IMR-90 (cell line): ENCODE measurements at regions not wholly inside any gene's neighbourhood (a gene's known extent, or its start where the extent isn't known, plus 50 kb on each side); places are given as distances from the start of the nearest gene placed in this dataset.

Source experiments
- ATAC-seq: fragments of 200-7000 bp; cut with Tn5 transposase; 2 replicates; pipeline ENCODE4 v1.9.1; 2020; ENCODE audit warnings: low read depth, mild to moderate bottlenecking, moderate library complexity
- BruUV-seq: library from RNA; stranded (reverse); fragments of 400-500 nt; replicated peaks from 2 replicates; lab custom pipeline; 2021; lab: Mats Ljungman, UMichigan
- CTCF ChIA-PET: fragments of 300-600 bp; formaldehyde crosslinking; extraction: SDS; loops from one replicate; lab custom pipeline; 2021; ENCODE audit warnings: antibody characterized with exemption; lab: Yijun Ruan, JAX
- POLR2A ChIA-PET: fragments of 300-600 bp; sonication (Branson Sonifier 250); formaldehyde crosslinking; loops from one replicate; lab custom pipeline; 2022; ENCODE audit warnings: antibody characterized with exemption; ENCODE audit not compliant: unreplicated experiment; lab: Charles Lee
- DNase-seq: peaks from one replicate; pipeline ENCODE4 v3.0.0; 2013
- H2AFZ ChIP-seq: replicated peaks from 2 replicates; pipeline ENCODE3; 2013; ENCODE audit warnings: low read length, mild to moderate bottlenecking; ENCODE audit not compliant: poor library complexity
- H2AK5ac ChIP-seq: 2 replicates; pipeline ENCODE4 v1.6.1; 2013; ENCODE audit warnings: low read depth, low read length, inconsistent platforms
- H2AK9ac ChIP-seq: replicated peaks from 2 replicates; pipeline ENCODE3; 2013; ENCODE audit warnings: mild to moderate bottlenecking, low read depth, low read length, moderate library complexity; ENCODE audit not compliant: poor library complexity
- H2BK120ac ChIP-seq: 2 replicates; pipeline ENCODE4 v1.6.1; 2013; ENCODE audit warnings: low read depth, low read length, inconsistent platforms
- H2BK15ac ChIP-seq: 3 replicates; pipeline ENCODE4 v1.6.1; 2013; ENCODE audit warnings: low read depth, low read length, inconsistent platforms
- H2BK20ac ChIP-seq: 2 replicates; pipeline ENCODE4 v1.6.1; 2013; ENCODE audit warnings: low read depth, mild to moderate bottlenecking, inconsistent platforms, low read length, moderate library complexity
- H2BK5ac ChIP-seq: 2 replicates; pipeline ENCODE4 v1.6.1; 2013; ENCODE audit warnings: mild to moderate bottlenecking, low read depth, low read length, inconsistent platforms; ENCODE audit not compliant: poor library complexity, severe bottlenecking
- H3K14ac ChIP-seq: replicated peaks from 2 replicates; pipeline ENCODE4 v1.6.1; 2013; ENCODE audit warnings: low read depth, low read length, inconsistent platforms
- H3K18ac ChIP-seq: 2 replicates; pipeline ENCODE4 v1.6.1; 2013; ENCODE audit warnings: low read depth, low read length, control low read depth
- H3K23ac ChIP-seq: 2 replicates; pipeline ENCODE4 v1.6.1; 2013; ENCODE audit warnings: low read depth, low read length, inconsistent platforms
- H3K27ac ChIP-seq: 2 replicates; pipeline ENCODE4 v1.5.1; 2013; ENCODE audit warnings: mild to moderate bottlenecking, control low read depth, low read length; ENCODE audit not compliant: insufficient read depth
- H3K27me3 ChIP-seq: 2 replicates; pipeline ENCODE4 v1.6.1; 2013; ENCODE audit warnings: low read length; ENCODE audit not compliant: control insufficient read depth, insufficient read depth
- H3K36me3 ChIP-seq: 2 replicates; pipeline ENCODE4 v1.6.1; 2013; ENCODE audit warnings: low read length, mixed read lengths; ENCODE audit not compliant: control insufficient read depth, insufficient read depth
- H3K4ac ChIP-seq: 2 replicates; pipeline ENCODE4 v1.6.1; 2013; ENCODE audit warnings: low read depth, low read length, inconsistent platforms
- H3K4me1 ChIP-seq: 2 replicates; pipeline ENCODE4 v1.6.1; 2013; ENCODE audit warnings: low read length, mixed read lengths; ENCODE audit not compliant: control insufficient read depth, insufficient read depth
- H3K4me2 ChIP-seq: 2 replicates; pipeline ENCODE4 v1.6.1; 2013; ENCODE audit warnings: low read depth, mild to moderate bottlenecking, control low read depth, low read length, moderate library complexity
- H3K4me3 ChIP-seq: 2 replicates; pipeline ENCODE4 v1.5.1; 2013; ENCODE audit warnings: low read depth, mild to moderate bottlenecking, control low read depth, low read length, moderate library complexity; ENCODE audit not compliant: insufficient read depth
- H3K56ac ChIP-seq: 2 replicates; pipeline ENCODE4 v1.6.1; 2013; ENCODE audit warnings: low read length, inconsistent platforms; ENCODE audit not compliant: insufficient read depth; ENCODE audit errors: extremely low read depth
- H3K79me1 ChIP-seq, 2 experiments: 2 replicates each; pipeline ENCODE4 v1.6.1; 2013; ENCODE audit warnings: low read length in 2 of 2, inconsistent platforms in 1 of 2, low read depth in 1 of 2
- H3K9ac ChIP-seq: 2 replicates; pipeline ENCODE4 v1.6.1; 2013; ENCODE audit warnings: low read depth, low read length, control low read depth
- H3K9me1 ChIP-seq: 2 replicates; pipeline ENCODE4 v1.6.1; 2013; ENCODE audit warnings: low read length, inconsistent platforms; ENCODE audit not compliant: insufficient read depth
- H3K9me3 ChIP-seq: 2 replicates; pipeline ENCODE4 v1.6.1; 2013; ENCODE audit warnings: low read length; ENCODE audit not compliant: control insufficient read depth, insufficient read depth
- H4K20me1 ChIP-seq: 2 replicates; pipeline ENCODE4 v1.6.1; 2013; ENCODE audit warnings: low read length, inconsistent platforms; ENCODE audit not compliant: insufficient read depth
- H4K5ac ChIP-seq: 2 replicates; pipeline ENCODE4 v1.6.1; 2013; ENCODE audit warnings: mild to moderate bottlenecking, low read depth, low read length, control low read depth
- H4K8ac ChIP-seq, 2 experiments: 2 replicates each; pipeline ENCODE4 v1.6.1; 2013; ENCODE audit warnings: low read depth in 2 of 2, low read length in 2 of 2, control low read depth in 1 of 2, inconsistent platforms in 1 of 2
- H4K91ac ChIP-seq: 2 replicates; pipeline ENCODE4 v1.6.1; 2013; ENCODE audit warnings: low read depth, low read length, inconsistent platforms; ENCODE audit not compliant: insufficient read depth
- BHLHE40 ChIP-seq: fragments of 150-350 bp; IDR thresholded peaks from 2 replicates; pipeline ENCODE4 v1.6.1; 2016; ENCODE audit warnings: mild to moderate bottlenecking, low read depth, low read length
- CEBPB ChIP-seq: IDR thresholded peaks from 2 replicates; pipeline ENCODE4 v1.6.1; 2012; ENCODE audit warnings: low read depth, low read length, improper control_type of control experiment
- CHD1 ChIP-seq: IDR thresholded peaks from 2 replicates; pipeline ENCODE4 v1.6.1; 2012; ENCODE audit warnings: low read depth, low read length, improper control_type of control experiment
- CTCF ChIP-seq: conservative IDR thresholded peaks from 2 replicates; pipeline ENCODE4 v1.5.1; 2012; ENCODE audit warnings: mild to moderate bottlenecking, low read depth, low read length, improper control_type of control experiment
- ELK1 ChIP-seq: fragments of 150-350 bp; IDR thresholded peaks from 2 replicates; pipeline ENCODE4 v1.6.1; 2016; ENCODE audit warnings: low read depth, mild to moderate bottlenecking, low read length, moderate library complexity, borderline replicate concordance
- FOS ChIP-seq: fragments of 150-350 bp; IDR thresholded peaks from 2 replicates; pipeline ENCODE4 v1.6.1; 2016; ENCODE audit warnings: low read depth, low read length
- MAFK ChIP-seq: IDR thresholded peaks from 2 replicates; pipeline ENCODE4 v1.6.1; 2012; ENCODE audit warnings: low read depth, low read length, improper control_type of control experiment
- MAZ ChIP-seq: IDR thresholded peaks from 2 replicates; pipeline ENCODE4 v1.6.1; 2012; ENCODE audit warnings: low read depth, mild to moderate bottlenecking, low read length, improper control_type of control experiment, moderate library complexity, borderline replicate concordance
- MXI1 ChIP-seq: IDR thresholded peaks from 2 replicates; pipeline ENCODE4 v1.6.1; 2012; ENCODE audit warnings: low read depth, mild to moderate bottlenecking, low read length, moderate library complexity, borderline replicate concordance
- NFE2L2 ChIP-seq: fragments of 150-350 bp; IDR thresholded peaks from 2 replicates; pipeline ENCODE4 v1.6.1; 2016; ENCODE audit warnings: low read depth, mild to moderate bottlenecking, low read length
- POLR2A ChIP-seq: IDR thresholded peaks from 2 replicates; pipeline ENCODE4 v1.6.1; 2012; ENCODE audit warnings: mild to moderate bottlenecking, low read depth, low read length
- RAD21 ChIP-seq: IDR thresholded peaks from 2 replicates; pipeline ENCODE4 v1.6.1; 2012; ENCODE audit warnings: low read length, improper control_type of control experiment
- RCOR1 ChIP-seq: IDR thresholded peaks from 2 replicates; pipeline ENCODE4 v1.6.1; 2012; ENCODE audit warnings: mild to moderate bottlenecking, low read length, improper control_type of control experiment; ENCODE audit not compliant: insufficient replicate concordance
- RFX5 ChIP-seq: IDR thresholded peaks from 2 replicates; pipeline ENCODE4 v1.8.0; 2012; ENCODE audit warnings: low read depth, mild to moderate bottlenecking, low read length, moderate library complexity
- SMC3 ChIP-seq: fragments of 150-350 bp; IDR thresholded peaks from 2 replicates; pipeline ENCODE4 v1.6.1; 2016; ENCODE audit warnings: low read depth, mild to moderate bottlenecking, antibody characterized with exemption, low read length, moderate library complexity
- USF2 ChIP-seq: fragments of 150-350 bp; IDR thresholded peaks from 2 replicates; pipeline ENCODE4 v1.6.1; 2017; ENCODE audit warnings: mild to moderate bottlenecking, antibody characterized with exemption, low read length, low read depth
- WGBS, 2 experiments: methylation state at CpG; one replicate each; pipeline versions ENCODE4 v1.1.5 to v1.1.7; 2013; ENCODE audit warnings: missing lambda C conversion rate in 2 of 2; ENCODE audit not compliant: insufficient read length in 1 of 2; ENCODE audit errors: extremely low coverage in 2 of 2; 5-methylcytosine and 5-hydroxymethylcytosine counted together
- dilution Hi-C: fragments of 300-500 bp; cut with HindIII; formaldehyde crosslinking; loops from one replicate; pipeline ENCODE4 v1.14.3; 2018; ENCODE audit warnings: low sequenced_read_pairs; ENCODE audit not compliant: unreplicated experiment
- in situ Hi-C: fragments of 300-500 bp; cut with MboI; formaldehyde crosslinking; loops from 3 replicates; pipeline ENCODE4 v1.14.3; 2019; ENCODE audit warnings: low sequenced_read_pairs, inconsistent platforms, mixed read lengths
- intact Hi-C: fragments of 100-400 bp; cut with micrococcal nuclease; formaldehyde crosslinking; loops from 2 replicates; pipeline ENCODE4 v1.10.0; 2022

GRCh38 chr14:82060219-82060618, 526.6 kb upstream of the SEL1L start:
- Histone ChIP-seq H3K79me1 (no peaks in the 10 kb centered on the region), H2BK20ac (no peak overlapping the region), H4K5ac (no peak overlapping the region), H3K23ac (no peak overlapping the region), H4K20me1 (no peaks in the 10 kb centered on the region), H3K4ac (no peak overlapping the region), H3K4me2 (no peak overlapping the region), H3K9ac (no peak overlapping the region), H2AK5ac (no peak overlapping the region), H2AK9ac (no peak overlapping the region), H3K9me1 (no peaks in the 10 kb centered on the region), H2BK5ac (no peak overlapping the region), H3K18ac (no peak overlapping the region), H3K4me3 (no peak overlapping the region), H2AFZ (no peak overlapping the region), H3K56ac (no peak overlapping the region), H3K4me1 (no peaks in the 10 kb centered on the region), H3K9me3 (peaks cover 5% of the 10 kb centered on the region), H3K27ac (no peak overlapping the region), H3K36me3 (no peaks in the 10 kb centered on the region), H4K8ac (no peak overlapping the region), H3K27me3 (no peaks in the 10 kb centered on the region), H3K14ac (no peak overlapping the region), H2BK15ac (no peak overlapping the region), H2BK120ac (no peak overlapping the region), H4K91ac (no peak overlapping the region)
- ChIA-PET CTCF (no interaction called here), POLR2A (no interaction called here)
- no peak for DNase-seq
- ATAC-seq: no peak
- TF ChIP-seq RAD21 (no peak), RCOR1 (no peak), MAFK (no peak), MXI1 (no peak), CTCF (no peak), POLR2A (no peak), SMC3 (no peak), USF2 (no peak), RFX5 (no peak), CEBPB (no peak), NFE2L2 (no peak), MAZ (no peak), BHLHE40 (no peak), ELK1 (no peak), CHD1 (no peak), FOS (no peak)
- in situ Hi-C loops: no loop called here
- BruUV-seq: no TSS peak
- dilution Hi-C loops: no loop called here
- WGBS, 2 experiments: 60% methylated on average over 1 of the region's 3 CpGs; no CpG with 5 or more reads in 1 of the 2 experiments
- intact Hi-C loops: no loop called here
